ENCODE measurements at regions not wholly inside any gene's neighbourhood (a gene's known extent, or its start where the extent isn't known, plus 50 kb on each side); places are given as distances from the start of the nearest gene placed in this dataset.

DNA sequence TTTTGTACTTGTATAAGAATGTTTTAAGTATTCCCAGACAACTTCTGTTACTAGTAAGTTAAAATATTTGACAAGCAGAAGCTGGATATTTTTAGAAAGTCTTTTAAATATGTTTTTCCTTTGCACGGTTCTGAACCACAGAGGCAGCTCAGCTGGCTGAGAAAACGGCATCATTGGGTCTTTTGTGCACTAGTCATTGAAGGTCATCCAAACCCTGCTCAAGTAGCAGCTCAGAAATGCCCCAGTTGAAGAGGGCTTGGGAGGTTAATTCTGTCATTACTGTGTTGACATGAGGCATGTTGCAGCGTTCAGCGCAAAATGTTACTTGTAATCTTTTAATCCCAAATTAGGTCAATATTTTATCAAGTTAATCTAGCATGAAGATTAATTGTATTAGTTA lies 383.7 kb upstream of the FAM241A start:
- DNase-seq (ENCODE audit: low spot score in 2 of 2): no peak
- intact Hi-C loops (cut with DNase I): no loop called here
- no peaks in the 10 kb centered on the region for H3K4me1 ChIP-seq
- TF ChIP-seq, protein P1, sequence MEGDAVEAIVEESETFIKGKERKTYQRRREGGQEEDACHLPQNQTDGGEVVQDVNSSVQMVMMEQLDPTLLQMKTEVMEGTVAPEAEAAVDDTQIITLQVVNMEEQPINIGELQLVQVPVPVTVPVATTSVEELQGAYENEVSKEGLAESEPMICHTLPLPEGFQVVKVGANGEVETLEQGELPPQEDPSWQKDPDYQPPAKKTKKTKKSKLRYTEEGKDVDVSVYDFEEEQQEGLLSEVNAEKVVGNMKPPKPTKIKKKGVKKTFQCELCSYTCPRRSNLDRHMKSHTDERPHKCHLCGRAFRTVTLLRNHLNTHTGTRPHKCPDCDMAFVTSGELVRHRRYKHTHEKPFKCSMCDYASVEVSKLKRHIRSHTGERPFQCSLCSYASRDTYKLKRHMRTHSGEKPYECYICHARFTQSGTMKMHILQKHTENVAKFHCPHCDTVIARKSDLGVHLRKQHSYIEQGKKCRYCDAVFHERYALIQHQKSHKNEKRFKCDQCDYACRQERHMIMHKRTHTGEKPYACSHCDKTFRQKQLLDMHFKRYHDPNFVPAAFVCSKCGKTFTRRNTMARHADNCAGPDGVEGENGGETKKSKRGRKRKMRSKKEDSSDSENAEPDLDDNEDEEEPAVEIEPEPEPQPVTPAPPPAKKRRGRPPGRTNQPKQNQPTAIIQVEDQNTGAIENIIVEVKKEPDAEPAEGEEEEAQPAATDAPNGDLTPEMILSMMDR (IDR thresholded peaks at IDR 0.05): no peak
- H3K27me3 ChIP-seq: no peaks in the 10 kb centered on the region
- H3K4me3 ChIP-seq: no peak overlapping the region
- no peaks in the 10 kb centered on the region for H3K36me3 ChIP-seq
- no peak overlapping the region for H3K27ac ChIP-seq
- H3K9me3 ChIP-seq: no peaks in the 10 kb centered on the region

- Histone ChIP-seq H3K4me1 (no peaks in the 10 kb centered on the region), H3K4me3 (no peak overlapping the region), H3K27ac (no peak overlapping the region), H3K9me3 (no peaks in the 10 kb centered on the region), H3K36me3 (no peaks in the 10 kb centered on the region), H3K27me3 (no peaks in the 10 kb centered on the region)
- DNase-seq (ENCODE audit: low spot score in 2 of 2): no peak
- intact Hi-C loops (cut with DNase I): no loop called here
- TF ChIP-seq, protein P1 (IDR thresholded peaks at IDR 0.05): no peak
These were observed 374.7 kb upstream of the FAM241A start for GRCh38 chr4:111770514-111770913.

GRCh38 chr4:111773858-111774257 lies 371.4 kb upstream of the FAM241A start:
- intact Hi-C loops (cut with DNase I): no loop called here
- no peaks in the 10 kb centered on the region for H3K9me3 ChIP-seq
- H3K4me1 ChIP-seq: no peaks in the 10 kb centered on the region
- DNase-seq (ENCODE audit: low spot score in 2 of 2): no peak
- TF ChIP-seq, protein P1 (IDR thresholded peaks at IDR 0.05): no peak
- no peaks in the 10 kb centered on the region for H3K27me3 ChIP-seq
- H3K4me3 ChIP-seq: no peak overlapping the region
- H3K27ac ChIP-seq: no peak overlapping the region
- no peaks in the 10 kb centered on the region for H3K36me3 ChIP-seq

DNA sequence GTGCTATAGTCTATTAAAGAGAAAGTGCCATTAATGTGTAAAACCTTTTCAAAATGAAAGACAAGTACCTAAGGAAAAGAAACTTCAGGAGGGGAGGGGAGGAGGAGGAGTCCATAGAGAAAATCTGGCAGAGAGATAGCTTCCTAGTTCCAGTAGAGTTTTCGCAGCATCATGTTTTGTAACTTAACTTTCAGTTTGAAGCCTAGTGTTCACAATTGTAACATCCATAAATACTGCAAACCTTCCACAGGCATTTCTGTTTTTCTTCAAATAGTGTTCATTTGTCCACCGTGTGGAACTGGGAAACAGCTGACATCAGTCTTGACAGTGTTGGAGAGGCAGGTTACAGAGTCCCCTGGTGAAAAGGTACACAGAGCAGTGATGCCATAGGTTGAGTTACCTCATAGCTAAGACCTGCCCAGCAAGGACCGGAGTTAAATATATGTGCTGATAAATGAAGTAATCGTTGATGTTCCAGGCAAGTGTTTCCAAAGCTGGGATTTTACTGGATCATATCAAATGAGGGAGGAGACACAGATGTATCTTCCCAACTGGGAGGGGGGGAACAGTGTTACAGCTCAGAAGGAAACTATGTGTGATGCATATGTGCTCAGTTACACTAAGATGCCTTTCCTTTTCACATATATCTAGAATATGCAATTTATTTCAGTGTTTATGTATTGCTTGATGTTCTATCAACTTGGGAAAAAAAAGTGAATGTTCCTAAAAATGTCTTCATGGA lies 369.5 kb upstream of the FAM241A start:
- intact Hi-C loops (cut with DNase I): no loop called here
- Histone ChIP-seq H3K27me3 (no peaks in the 10 kb centered on the region), H3K9me3 (no peaks in the 10 kb centered on the region), H3K4me3 (no peak overlapping the region), H3K36me3 (no peaks in the 10 kb centered on the region), H3K27ac (no peak overlapping the region), H3K4me1 (no peaks in the 10 kb centered on the region)
- DNase-seq (ENCODE audit: low spot score in 2 of 2): no peak
- TF ChIP-seq, protein P1 (IDR thresholded peaks at IDR 0.05): no peak

DNA sequence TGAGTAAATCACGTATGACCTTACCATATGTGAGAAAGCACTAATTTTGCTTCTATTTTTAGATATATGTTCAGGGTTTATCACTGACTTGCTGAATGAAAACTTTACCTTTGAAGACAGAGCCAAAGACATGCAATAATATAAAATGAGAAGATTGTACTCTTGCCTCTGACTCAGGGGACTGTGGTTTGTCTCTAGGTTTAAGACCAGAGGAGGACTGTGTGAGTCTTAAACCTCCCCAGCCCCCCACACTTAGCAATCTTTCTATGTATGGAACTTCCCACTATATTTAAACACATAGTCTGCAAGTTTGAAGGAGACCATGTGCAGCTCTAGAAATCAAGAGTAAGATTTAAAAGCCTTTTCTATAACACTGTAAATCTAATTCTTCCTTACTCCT lies 368.7 kb upstream of the FAM241A start:
- TF ChIP-seq, protein P1 (IDR thresholded peaks at IDR 0.05): no peak
- no peaks in the 10 kb centered on the region for H3K4me1 ChIP-seq
- H3K27me3 ChIP-seq: no peaks in the 10 kb centered on the region
- H3K9me3 ChIP-seq: no peaks in the 10 kb centered on the region
- no peaks in the 10 kb centered on the region for H3K36me3 ChIP-seq
- no peak overlapping the region for H3K27ac ChIP-seq
- intact Hi-C loops (cut with DNase I): no loop called here
- H3K4me3 ChIP-seq: no peak overlapping the region
- no peak for DNase-seq (ENCODE audit: low spot score in 2 of 2)

DNA sequence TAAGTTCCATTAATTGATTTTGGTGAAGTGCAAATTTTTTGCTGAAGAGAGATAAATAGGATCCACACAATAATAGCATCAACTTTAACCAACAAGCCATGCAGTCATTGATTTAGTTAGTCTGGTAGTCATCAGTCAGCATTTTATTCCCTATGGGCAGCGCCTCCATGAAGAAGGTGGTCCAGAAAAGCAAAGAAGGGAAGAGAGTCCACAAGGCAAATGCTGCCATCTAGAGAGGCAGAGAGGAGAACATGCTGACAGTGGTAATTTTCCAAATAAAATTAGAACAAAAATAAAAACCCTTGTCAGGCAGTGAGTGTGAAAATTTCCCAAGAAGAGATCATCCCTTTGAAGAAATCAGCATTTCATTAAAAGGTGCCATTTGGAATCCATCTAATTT lies 366.7 kb upstream of the FAM241A start:
- intact Hi-C loops (cut with DNase I): no loop called here
- TF ChIP-seq, protein P1 (IDR thresholded peaks at IDR 0.05): no peak

More for the DNA sequence above, 366.7 kb upstream of the FAM241A start:
- no peaks in the 10 kb centered on the region for H3K9me3 ChIP-seq
- no peaks in the 10 kb centered on the region for H3K36me3 ChIP-seq
- H3K4me1 ChIP-seq: no peaks in the 10 kb centered on the region
- DNase-seq (ENCODE audit: low spot score in 2 of 2): no peak
- no peak overlapping the region for H3K4me3 ChIP-seq
- H3K27me3 ChIP-seq: no peaks in the 10 kb centered on the region
- no peak overlapping the region for H3K27ac ChIP-seq
